Activated T-cell treated with anti-CD3 and anti-CD28 coated beads for 24 hours (primary cell): ENCODE measurements at regions not wholly inside any gene's neighbourhood (a gene's known extent, or its start where the extent isn't known, plus 50 kb on each side); places are given as distances from the start of the nearest gene placed in this dataset.

Source experiments
- DNase-seq: peaks from one replicate; pipeline ENCODE4 v3.0.0-alpha.2; 2020; ENCODE audit warnings: low read depth

GRCh38 chr15:29917600-29918597 is 95.6 kb upstream of the TJP1 start:
- DNase-seq: no peak

- DNase-seq: no peak
These were observed 92.3 kb upstream of the TJP1 start for GRCh38 chr15:29914511-29914926.

DNA sequence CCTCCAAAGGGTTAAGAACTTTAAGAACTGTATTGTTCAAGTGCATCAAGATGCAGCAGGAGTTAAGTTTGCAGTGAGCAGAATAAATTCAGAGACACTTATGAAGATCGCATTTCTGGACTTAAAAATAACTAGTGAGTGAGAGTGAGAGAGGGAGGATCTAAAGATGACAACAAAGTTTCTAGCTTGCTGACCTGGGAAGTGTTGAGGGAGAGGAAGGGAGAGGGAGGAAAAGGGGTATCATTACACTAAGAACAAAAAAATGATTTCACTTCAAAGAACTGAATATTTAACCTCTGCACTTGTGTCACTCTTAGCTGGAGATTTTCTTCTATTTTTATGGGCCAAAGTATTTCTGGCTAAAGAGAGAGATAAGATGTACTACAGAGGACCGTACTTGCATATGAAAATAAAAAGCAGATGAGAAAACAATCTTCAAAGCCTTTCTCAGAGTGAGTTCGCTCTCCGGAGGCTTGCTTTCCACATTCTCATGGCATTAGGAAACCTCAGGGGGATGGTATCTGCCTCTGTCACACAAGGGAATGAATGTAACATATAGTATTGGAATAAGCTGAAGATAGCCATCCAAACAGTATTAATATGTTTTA is 91.4 kb upstream of the TJP1 start:
- DNase-seq: no peak

DNA sequence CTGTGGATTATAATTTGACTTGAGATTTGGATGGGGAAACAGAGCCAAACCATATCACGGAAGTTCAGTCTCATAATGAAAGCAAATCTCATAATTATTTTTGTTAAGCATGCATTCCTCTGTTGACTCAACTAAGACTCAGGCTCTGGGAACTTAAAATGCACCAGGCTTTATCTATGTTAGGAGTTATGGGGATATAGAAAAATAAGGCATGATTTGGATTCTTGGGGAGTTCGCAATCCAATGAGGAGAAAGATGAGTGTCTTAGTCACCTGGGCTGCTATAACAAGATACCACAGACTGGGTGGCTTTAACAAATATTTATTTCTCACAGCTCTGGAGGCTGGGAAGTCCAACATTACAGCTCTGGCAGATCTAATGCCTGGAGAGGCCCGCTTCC is 89.4 kb upstream of the TJP1 start:
- no peak for DNase-seq

DNA sequence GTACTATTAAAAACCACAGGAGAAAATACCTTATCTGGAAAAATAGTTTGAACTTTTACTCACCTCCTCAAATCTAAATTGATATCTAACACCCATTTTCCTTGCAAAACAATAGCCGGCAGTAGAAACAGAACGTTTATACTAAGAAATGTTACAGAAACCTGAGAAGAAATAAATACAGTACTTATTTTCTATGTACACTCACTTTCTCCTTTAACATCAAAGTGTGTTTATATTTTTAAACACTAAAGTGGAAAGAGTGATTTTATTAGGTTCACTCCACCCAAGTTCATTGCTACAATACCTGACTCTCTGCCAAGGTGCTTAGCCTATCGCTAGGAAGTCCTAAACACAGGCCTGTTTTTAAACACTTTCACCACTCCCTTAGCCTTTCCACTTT is 87.8 kb upstream of the TJP1 start:
- no peak for DNase-seq

DNA sequence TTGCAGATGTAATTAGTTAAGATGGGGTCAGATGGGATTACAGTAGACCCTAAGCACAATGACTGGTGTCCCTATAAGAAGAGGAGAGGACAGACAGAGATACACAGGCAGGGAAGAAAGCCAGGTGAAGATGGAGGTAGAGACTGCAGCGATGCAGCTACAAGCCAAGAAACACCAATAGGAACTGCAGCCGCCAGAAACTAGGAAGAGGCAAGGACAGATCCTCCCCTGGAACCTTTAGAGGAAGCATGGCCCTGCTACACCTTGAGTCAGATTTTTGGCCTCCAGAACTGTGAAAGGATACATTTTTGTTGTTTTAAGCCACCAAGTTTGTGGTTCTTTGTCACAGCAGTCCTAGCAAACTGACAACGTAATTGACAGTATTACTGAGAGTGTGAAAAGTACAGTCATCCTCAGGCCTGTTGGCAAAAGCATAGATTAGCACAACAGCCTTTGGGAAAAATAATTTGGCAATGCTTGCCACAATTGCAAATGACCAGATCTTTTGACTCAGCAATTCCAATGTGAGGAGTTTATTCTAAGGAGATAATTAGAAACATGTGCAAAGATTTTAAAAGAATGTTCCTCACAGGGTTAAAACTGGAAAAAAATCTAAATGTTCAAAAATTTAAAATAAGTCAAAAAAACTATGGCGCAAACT is 82.6 kb upstream of the TJP1 start:
- DNase-seq: no peak

- DNase-seq: no peak
These were observed 81.7 kb upstream of the TJP1 start for GRCh38 chr15:29903785-29904464.

GRCh38 chr15:29903028-29903427 is 80.8 kb upstream of the TJP1 start:
- no peak for DNase-seq

DNA sequence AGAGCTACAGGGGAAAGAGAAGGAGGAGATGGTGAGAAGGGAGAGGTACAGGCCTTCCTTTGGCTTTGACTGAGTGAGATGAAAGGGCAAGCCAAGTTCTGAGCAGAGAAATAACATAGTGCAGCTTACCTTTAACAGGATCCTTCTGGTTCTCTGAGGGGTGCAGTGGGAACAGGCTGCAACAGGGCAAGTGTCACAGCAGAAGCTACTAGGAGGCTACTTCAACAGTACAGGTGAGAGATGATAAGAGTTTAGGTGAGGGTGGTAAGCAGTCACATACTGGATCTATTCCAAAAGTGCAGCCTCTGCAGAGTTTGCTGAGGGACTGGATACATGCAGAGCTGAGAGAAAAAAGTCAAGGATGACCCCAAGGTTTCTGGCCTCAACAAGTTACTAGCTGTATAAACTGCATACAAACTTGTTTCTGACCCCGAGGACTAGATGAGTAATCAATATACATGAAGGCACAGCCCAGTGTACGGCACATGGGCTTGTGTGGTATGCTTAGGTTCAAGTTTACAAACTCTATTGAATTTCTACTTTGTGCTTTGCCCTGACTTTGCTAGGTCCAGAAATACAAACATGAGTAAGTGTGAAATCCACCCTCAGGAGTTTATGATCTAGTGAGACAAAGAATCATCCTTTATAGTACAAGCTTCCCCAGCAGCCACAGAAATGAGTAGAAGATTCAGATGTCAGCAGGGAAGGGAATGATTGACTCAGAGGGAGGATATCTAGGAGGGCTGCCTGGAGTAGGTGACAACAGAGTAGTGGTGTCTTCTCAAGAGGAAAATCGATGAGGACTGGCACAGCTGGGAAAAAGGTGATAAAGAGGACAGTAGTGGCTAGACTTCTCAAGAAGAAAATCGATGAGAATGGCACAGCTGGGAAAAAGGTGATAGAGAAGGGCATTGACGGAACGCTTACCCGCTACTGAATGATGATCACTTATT is 78.2 kb upstream of the TJP1 start:
- DNase-seq: no peak

DNA sequence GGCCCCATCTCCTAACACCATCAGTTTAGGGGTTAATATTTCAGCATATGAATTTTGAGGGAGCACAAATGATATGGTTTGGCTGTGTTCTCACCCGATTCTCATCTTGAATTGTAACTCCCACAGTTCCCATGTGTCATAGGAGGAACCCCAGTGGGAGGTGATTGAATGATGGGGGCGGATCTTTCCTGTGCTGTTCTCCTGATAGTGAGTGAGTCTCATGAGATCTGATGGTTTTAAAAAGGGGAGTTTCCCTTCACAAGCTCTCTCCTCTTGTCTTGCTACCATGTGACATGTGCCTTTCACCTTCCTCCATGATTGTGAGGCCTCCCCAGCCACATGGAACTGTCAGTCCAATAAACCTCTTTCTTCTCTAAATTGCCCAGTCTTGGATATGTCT is 73.8 kb upstream of the TJP1 start:
- DNase-seq: no peak

GRCh38 chr15:29891096-29891457 is 68.8 kb upstream of the TJP1 start:
- DNase-seq: no peak

DNA sequence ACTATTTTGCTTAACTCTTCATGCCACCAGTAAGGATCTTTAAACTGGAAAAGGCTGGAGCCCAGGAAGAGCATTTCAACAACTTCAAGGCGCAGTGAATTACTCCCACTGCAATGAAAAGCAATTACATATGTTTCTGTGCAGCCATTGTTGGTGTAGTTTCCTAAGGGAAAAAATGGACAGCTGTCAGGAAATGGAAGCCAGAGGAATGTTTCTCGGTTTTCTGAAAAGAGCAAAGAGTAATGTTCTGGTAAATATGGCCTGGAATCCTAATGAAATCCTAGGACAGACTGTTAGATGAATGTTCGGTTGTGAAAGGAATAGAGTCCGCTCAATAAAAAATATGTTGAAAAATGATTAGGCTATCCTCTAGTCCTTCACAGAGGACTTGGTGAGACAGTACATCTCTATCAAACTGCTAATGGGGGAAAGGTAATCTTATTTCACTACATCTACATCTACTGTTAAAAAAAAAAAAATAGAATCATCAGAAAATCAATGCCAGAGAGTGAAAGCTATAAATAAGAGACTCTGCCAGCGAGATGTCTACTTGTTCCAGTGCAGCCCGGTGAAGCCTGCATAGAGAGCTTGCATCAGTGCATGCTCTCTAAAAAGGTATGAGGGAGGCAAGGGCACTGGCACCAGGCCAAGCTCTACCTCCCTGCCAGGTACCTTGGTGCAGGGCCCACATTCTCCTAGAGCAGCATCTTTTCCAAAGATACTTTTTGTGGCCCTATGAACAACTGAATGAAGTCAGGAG is 68.2 kb upstream of the TJP1 start:
- DNase-seq: no peak

DNA sequence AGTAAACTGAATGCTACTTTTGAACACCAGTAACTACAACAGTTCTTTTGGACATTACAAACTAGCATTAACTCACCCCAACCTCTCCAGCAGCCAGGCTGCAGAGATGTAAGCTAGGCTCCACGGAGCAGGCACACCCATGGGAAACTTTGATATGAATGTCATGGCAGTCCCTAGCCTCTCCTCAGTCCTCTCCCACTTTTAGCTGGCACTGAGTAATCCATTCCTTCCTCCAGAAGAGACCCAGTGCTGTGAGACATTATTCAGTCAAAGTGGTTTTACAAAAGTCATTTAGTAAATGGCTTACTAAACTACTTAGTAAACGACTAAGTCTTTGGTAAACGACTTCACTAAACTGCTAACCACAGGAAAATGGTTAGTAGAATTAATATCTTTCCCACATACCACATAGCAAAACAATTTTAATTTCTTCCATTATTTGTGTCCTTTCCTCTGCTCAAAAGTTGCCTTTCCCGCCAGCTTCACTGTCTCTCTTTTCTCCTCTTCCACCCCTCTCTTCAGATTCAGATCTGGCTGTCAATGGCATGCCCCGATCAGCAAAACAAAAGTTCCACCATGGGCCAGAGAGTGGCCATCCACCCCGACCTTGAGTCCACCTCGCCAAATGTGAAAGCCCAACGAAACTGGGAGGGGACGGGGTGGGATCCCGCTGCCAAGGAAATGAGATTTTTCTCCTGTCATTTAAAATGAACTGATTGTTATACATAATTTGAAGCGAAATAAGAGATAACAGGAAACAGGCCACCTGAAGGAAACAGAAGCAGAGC is 67.5 kb upstream of the TJP1 start:
- no peak for DNase-seq

GRCh38 chr15:29888646-29889045 is 66.4 kb upstream of the TJP1 start:
- no peak for DNase-seq

DNA sequence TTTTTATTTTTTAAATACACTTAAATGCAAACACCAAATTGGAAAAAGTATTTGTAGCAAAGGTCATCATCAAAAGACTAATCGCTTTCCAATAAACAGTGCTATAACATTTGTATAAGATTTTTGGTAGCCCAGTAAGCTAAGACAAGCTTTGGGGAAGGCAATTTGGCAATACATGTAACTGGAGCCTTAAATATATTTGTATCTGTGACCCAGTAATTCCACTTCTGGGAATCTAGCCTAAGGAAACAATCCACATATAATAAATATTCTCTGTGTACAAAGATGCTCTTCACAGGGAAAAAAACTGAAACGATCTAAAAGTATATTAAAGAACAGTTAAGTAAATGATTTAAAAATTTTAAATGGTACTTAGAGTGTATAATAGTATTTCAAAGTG is 65.5 kb upstream of the TJP1 start:
- no peak for DNase-seq

DNA sequence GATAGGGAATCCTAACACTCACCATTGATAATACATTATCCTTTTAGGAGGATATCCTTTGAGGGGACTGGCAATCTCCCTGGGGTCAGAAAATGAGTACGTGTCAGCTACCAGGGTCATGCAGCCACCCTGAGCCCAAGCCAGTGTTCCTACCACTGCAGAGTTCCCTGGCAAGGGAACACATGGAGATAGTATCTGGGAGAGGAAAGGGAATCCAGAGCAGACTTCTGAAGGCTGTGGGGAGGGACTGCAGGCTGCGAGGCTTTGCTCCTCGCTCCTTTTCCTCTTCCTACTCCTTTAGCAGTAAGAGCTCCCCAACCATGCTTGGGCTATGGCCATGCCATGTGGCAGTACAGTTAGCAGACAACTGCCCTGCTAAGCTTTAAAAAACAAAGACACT is 62.9 kb upstream of the TJP1 start:
- no peak for DNase-seq

- no peak for DNase-seq
These were observed 60.9 kb upstream of the TJP1 start for GRCh38 chr15:29883126-29883525.

GRCh38 chr15:29880886-29881285 is 58.6 kb upstream of the TJP1 start:
- DNase-seq: no peak

DNA sequence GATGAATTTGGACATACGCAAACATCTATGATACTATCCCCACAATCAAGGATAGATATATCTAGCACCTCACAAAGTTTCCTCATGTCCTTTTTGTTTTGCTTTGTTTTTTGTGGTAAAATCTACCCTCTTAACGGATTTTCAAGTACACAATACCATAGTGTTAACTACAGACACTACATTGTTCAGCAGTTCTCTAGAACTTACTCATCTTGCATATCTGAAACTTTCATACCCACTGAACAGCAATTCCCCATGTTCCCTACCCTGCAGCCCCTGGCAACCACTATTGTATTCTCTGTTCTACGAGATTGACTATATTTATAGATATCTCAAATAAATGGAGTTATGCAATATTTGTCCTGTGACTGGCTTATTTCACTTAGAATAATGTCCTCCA is 58.1 kb upstream of the TJP1 start:
- no peak for DNase-seq

DNA sequence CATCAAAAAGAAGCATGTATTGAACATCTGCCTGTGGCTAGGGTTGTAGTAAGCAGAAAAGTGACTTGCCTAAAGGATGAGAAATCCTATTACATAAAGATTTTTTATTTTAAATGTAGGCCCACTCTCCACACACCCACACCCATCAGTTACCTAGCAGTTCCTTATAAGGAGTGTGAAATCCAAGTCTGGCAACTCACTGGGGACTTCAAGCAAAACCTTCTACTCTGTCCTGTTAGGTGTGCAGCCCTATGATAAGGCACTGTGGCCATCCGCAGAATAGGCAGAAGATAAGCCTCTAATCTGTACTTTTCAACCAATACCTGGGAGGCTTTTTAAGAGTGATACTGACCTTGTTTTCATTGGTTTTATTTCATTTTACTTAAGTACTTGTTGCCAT is 52.7 kb upstream of the TJP1 start:
- DNase-seq: no peak
